HG02678 (cell line): ENCODE measurements at regions not wholly inside any gene's neighbourhood (a gene's known extent, or its start where the extent isn't known, plus 50 kb on each side); places are given as distances from the start of the nearest gene placed in this dataset.
A peak's percentile ranks its signal among the peaks of the same experiment; 100 is the strongest.
"Not testable (repeated sequence)": the region's sequence is repeated elsewhere in the genome, so short reads cannot be mapped to it uniquely, and the experiment has no call there.

Experiments used
- ATAC-seq: cut with Tn5 transposase; IDR thresholded peaks from one replicate; pipeline ENCODE4 v1.9.1; 2021; ENCODE audit warnings: mild to moderate bottlenecking, moderate library complexity; ENCODE audit not compliant: unreplicated experiment

DNA sequence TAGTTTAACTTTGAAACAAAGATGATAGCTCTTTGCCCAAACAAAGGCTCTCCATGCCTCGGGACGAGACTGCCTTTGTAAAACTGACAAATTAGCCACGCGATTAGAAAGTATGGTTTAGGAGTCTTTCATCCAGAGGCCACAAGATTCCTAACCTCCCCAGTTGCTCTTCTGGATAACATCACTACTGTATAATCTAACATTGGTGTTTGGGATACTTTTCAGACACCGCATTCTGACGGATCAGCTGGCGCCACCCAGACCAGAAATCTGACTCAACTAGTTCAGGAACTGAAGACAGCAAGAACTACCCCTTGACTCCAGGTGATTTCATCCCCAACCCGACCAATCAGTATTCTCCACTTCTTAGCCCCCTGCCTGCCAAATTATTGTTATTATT is 98.1 kb upstream of the TEX13D start:
- ATAC-seq = no peak

DNA sequence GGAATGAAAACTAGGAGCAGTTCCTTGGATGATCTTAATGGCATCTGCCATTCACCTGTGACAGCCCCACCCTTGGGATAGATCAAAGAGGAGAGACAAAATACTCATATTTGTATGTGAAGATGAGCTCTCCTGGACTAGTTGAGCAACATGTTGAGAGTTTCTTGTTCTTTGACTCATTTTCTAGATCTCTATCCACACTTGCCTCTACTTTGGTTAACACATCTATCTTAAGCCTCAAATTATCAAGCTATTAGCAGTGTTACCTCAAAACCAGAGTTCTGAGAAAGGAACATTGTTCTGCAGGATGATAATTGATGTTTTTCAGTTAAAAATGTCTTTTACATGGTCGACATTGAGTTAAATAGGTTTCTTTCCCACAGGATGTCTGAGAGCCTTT is 94.2 kb upstream of the TEX13D start:
- ATAC-seq = no peak

DNA sequence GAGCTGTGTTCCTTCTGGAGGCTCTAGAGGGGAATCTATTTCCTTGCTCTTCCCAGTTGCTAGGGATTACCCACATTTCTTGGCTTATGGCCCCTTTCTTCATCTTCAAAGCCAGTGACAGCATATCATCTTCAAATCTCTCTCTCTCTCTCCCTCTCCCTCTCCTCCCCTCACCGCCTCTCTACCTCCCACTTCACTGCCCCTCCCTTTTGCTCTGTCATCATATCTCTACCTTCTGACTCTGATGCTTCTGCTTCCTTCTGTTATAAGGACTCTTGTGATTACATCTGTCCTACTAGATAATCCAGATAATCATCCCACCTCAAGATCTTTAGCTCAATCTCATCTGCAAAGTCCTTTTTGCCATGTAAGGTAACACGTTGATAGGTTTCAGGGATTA is 93.1 kb upstream of the TEX13D start:
- ATAC-seq = peak; percentile 45

DNA sequence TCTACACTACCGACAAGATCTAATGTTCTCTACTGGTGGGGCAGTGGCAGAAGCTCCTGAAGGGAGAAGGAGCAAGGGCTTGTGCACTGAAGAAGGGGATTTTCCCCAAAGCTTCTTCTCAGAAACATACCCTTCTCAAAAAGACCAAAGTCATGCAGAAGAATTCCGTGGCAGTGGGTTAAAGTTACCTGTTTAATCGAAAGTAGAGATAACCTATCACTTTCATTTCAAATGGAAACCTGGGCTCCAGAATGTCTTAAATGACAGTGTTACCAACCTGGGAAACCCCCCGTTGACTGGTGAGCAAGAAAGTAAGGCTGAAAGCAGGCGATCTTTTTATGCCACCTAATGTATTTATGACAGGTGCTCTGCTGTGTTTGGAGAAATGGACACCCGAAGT is 92.5 kb upstream of the TEX13D start:
- peak; percentile 89 for ATAC-seq

DNA sequence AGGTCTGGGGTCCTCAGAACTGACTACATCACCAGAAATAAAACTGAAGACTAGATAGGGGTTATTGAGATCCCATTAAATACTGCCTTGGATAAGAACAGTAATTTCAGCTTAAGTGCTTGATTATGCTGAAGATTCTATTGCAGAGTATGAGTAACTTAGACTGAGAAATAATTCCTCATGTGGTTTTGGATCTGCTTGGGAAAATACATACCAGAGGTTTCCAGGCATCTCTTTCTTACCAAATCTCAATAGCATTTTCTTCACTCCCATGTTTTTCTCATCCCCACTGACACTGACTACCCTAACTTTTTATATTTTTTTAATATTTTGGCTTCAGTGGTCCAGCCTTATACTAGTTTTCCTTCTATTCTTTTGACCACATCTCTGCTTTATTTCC is 92.0 kb upstream of the TEX13D start:
- ATAC-seq = no peak

DNA sequence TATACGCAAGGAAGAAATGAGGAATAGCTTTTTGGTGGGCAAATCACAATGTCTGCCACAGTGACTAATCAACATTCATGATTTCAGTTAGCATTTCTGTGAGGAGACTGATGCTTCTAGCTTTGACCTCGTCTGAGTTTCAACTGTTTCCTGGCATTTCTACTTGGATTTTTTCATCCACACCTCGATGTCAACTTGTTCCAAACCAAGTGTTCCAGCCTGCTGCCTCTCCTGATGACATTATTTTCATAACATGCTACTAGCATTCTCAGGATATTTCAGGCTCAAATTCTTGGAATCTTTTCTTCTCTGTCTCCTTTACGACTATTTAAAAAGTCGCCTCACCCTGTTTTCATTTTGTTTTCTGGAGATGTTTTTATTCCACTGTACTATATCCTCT is 90.3 kb upstream of the TEX13D start:
- ATAC-seq = no peak

DNA sequence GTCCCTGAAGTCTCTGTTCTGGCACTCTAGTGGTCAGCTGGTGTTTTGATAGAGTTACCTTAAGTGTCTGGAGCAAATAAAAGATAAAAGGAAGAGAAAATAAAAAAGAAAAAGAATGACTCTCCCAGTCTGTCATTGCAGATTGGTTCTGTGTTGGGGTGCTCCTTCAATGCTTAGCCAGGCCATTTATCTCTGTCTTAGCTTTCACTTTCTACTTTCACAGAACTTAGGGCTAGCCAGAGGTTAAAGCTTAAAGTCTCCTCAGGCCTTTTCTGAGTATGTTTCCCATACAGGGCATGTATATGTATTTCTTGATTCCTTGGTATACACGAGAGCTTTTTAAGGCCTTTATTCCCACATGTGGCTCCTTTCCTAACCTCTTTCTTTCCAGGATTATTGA is 83.1 kb upstream of the TEX13D start:
- no peak for ATAC-seq

DNA sequence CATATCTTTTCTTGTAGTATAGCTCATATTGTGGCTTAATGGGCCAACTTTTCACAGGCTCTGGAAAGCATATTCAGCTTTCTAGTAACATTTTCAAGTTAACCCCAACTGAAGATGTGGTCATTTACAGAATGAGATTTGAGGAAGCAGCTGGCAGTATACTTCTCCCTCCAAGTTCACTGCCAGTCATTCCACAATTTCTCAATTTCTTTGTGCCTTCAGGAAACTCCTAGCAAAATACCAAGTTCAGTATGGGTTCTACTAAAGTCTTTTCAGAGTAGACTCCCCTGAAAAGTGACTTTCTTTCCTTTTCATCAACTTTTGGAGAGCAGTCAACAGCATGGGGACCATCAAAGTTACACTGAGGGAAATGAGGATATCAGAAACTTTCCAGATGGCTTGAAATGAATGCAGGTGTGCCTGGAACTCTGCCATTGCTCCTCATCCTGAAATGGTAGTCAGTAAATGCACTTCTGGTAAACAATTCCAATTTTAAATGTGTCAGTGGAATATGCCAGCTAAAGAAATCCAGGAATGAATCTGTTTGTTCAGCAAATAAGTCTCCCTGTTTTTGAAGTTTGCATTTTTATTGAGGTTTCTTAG is 81.5 kb upstream of the TEX13D start:
- no peak for ATAC-seq

DNA sequence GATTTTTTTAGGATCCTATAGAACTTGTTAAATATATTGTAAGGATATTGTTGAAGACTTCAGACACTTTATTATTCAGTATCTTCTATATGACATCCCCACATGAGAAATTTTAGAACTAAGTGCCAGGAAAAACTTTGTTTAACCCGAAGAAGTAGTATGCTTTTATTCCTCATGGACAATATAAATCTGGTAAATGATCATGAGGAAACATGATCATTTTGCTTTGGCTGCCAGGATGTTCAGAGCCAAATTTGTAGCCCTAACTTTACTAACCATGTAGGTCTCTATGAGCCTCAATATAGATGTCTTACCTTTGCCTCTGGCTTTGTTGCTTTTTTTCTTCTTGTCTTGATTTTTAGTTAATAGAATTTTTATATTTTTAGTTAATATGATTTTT is 77.8 kb upstream of the TEX13D start:
- ATAC-seq = no peak

DNA sequence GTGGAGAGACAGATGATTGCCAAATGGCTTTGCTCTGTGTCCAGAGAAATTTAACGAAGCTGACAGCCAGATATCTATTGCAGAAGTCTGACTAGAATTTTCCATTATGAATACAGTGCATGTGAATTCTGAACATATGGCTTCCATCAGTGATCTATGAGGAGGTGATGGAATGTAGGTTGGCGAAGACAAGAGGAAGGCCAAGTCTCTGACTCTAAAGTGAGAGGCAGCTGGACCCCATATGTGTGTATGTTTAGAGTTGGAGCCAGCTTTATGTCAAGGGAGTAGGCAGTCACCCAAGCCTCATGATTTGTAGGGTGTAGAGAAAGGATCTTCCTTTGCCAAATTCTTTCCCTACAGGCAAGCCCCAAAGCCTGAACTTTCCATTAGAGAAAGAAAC is 76.2 kb upstream of the TEX13D start:
- ATAC-seq = no peak

DNA sequence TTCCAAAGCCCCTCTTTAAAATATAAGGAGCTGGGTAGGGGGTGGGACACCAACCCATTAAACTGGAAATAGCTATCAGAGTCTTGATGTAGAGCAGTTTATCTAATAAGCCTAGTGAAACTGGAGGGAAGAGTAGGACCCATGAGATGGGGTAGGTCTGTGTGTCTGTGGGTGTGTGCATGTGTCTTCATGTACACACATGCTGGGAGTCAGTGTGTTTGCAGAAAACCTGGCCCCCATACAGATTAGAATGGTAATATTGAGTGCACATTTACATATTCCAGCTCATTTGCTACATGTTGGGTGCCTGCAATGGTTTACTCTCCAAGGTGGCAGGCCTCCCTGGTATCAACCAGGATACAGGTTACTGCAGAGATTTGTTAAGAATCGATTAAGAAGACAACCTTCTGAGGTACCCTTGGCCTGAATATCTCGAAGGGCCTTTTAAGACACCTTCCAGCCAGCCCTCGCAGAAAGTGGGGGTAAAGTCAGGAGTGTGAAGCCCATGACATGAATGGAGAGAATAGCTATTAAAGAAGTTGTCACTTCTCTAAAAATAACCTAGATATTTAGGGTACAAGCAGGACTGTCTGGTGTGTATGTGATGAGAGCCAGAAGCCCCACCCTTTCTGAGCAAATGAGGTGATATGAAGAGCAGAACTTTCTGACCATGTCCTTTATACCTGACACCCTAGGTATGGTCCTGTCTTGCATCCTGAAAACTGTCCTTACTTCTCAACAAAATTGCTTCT is 75.7 kb upstream of the TEX13D start:
- ATAC-seq = no peak

DNA sequence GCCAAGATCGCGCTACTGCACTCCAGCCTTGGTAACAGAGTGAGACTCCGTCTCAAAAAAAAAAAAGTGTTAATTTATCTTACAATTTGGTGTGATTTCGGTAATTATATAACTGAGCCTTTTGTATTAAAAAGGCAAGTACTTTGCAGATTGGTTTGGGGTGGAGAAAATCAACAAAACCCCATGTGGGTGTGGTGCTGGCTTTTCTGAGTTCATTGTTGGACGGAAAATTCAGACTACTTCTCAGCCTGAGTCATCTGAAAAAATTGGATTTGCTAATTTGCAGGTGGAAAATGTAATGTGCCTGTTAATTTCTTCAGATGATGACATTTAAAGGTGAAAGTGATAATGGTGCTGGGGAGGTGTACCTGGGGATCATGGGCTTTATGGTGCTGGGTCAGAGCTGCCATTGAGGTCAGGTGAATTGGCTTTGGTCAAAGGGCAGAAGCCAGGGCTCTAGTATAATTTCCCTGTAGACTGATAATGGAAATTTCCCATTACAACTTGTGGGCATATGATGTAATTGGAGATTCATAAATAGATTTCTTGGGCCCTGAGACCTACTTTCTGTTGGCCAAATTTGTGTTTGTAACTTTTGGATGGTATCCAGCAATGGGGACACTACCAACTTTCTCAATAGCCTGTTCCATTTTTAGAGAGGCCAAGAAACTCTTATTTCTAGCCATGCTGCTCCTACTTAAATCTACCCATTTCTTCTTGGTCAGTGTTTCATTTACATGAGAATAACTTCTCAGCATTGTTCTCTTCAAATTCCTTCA is 74.3 kb upstream of the TEX13D start:
- no peak for ATAC-seq

DNA sequence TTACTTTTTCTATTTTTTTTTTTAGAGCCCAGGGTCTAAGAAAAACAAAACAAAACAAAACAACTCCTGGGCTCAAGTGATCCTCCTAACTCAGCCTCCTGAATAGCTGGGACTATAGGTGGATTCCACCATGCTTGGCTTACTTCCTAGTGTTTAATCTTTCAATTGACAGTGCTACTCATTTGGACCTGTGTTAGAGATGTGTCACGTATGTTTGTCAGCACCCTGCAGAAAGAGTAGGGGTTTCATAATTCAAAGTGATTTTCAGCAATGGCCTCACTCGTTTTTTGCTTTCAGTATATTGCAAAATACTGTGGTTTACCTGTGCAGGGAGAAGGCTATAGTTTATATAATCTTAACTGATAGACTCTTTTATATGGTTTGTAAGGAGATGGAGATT is 71.6 kb upstream of the TEX13D start:
- ATAC-seq = no peak

DNA sequence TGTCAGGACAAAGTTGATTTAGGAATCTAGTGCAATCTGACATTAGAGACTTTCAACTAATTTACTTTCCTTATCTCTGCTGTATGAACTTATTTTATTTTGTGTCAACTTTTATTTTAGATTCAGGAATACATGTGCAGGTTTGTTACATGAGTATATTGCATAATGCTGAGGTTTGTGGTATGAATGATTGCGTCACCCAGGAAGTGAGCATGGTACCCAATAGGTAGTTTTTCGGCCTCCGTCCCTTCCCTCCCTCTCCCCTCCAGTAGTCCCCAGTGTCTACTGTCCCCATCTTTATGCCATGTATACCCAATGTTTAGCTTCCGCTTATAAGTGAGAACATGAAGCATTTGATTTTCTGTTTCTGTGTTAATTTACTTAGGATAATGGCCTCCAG is 68.7 kb upstream of the TEX13D start:
- no peak for ATAC-seq

DNA sequence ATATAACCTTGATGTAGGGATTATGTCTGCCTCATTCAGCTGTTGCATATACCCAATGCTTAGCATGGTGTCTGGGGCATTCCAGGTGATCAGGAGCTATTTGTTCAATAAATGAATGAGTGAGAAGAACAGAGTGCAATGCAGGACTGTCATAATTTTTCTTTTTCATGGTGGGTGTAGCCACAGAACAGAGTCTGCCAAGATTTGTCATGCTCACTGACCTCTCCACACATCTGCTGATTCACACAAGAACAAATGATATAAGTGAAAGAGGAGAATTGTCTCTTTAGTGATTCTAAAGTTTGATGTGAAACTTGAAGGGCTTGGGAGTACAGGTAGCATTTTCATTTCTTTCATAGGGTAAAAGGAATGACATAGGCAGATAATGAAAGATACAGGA is 64.4 kb upstream of the TEX13D start:
- ATAC-seq = no peak

DNA sequence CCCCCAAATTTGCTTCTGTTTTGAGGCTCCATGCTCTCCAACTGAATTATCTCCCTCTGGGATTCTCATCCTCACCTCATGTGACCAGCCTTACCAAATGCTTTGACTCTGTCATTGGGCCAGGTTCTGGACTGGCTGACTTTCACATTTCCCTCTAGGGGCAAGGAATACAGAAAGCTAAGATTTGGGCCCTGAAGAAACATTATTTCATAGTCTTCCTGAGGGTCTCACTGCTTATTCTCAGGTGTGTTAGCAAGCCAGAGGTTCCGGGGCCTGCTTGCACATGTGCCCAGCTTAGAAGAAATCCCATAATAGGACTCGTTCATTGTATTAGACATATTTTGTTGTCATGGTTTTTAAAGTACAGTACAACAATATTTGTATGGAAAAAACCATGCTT is 62.6 kb upstream of the TEX13D start:
- no peak for ATAC-seq

DNA sequence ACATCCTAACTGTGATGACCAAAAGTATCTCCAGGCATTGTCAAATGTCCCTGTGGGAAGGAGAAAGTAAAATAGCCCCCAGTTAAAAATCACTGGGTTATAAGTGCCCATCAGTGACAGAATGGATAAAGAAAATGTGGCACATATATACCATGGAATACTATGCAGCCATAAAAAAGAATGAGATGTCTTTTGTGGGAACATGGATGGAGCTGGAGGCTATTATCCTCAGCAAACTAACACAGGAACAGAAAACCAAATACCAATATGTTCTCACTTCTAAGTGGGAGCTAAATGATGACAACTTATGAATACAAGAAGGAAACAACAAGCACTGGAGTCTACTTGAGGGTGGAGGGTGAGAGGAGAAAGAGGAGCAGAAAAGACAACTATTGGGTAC is 60.9 kb upstream of the TEX13D start:
- ATAC-seq = not testable (repeated sequence)

DNA sequence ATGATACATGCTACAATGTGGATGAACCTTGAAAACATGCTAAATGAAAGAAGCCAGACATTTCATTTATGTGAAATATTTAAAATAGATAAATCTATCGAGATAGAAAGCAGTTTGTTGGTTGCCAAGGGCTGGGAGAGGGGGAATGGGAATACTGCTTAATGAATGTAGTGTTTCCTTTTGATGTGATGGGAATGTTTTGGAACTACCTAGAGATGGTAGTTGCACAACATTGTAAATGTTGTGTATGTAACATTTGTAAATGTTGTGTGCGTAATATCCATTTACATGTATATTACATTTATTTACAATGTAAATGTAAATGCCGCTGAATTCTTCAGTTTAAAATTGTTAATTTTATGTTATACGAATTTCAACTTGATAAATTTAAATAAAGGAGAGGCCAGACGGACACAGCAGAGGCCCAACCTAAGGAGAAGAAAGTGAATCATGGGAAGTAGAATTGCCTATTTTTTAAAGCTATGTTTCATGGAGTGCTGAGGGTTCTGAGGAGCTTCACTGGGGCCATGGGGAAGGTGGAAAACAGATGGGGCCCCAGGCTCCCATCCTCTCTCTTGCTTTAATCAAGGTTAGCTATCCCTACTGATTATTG is 60.0 kb upstream of the TEX13D start:
- ATAC-seq = no peak

DNA sequence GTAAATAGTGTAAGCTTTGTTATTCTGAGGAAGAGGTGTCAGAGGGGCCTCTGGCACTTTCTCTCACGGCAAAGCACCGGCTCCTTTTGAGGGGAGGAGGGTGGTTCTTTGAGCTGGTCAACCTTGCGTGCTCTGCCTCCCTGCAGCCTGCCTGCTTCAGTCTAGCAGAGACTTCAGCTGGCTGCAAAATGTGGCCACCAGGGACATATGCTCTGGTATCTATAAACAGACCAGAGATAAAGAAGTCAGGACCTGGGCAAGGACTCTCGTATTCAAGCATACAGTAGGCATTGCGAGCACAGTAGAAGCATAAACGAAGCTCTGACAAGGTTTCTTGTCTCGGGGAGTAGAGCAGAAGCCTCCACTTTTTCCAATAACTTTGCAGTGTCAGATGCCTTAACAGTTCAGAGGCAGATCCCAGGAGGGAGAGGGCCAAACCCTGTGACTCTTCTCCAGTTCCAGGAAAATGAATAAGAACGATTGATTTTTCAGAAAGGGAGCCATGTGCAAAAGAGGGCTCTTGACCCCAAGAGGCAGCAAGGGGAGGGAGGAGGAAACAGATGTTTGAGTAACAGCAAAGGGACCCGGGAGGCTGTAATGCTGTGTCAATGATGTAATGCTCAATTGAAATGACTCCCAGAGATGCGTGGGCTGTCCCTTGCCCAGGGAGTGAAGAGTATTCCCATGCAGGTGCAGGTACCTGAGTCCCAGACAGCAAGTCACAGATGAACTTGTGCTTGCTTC is 57.9 kb upstream of the TEX13D start:
- no peak for ATAC-seq

DNA sequence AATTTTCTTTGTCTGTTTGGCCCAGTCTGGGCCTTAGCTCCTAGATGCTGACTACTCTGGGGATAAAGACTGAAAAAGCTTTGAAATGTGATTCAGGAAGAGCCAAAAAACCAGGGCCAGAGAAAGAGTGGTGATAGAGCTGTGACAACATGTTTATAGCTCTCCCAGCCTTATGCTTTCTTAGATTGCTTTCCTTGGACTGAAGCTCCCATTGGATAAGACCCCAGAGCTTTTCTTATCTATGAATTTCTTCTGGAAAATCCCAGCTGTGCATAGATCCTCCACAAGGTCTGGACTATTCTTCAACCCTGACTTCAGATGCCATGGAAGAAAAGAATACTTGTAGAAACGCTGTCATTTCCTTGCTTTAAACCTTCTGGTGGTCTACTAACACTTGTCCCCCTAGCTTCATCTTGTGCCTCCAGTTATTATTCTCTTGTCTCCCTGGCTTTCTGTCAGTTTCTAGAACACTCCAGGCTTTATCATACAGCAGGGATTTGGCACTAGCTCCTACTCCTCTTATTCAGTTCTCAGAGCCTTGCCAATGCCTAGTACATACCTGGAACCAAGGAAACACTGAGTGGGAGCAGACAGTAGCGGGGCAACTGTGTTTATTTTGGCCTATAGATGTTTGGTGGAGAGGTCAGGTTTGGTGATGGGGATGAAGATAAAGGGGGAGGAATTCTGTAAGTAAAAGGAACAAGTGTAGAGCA is 57.1 kb upstream of the TEX13D start:
- no peak for ATAC-seq
